22Rv1 (cell line): ENCODE measurements at regions not wholly inside any gene's neighbourhood (a gene's known extent, or its start where the extent isn't known, plus 50 kb on each side); places are given as distances from the start of the nearest gene placed in this dataset.

Source experiments
- ZFX ChIP-seq: fragments of 450-650 bp; IDR thresholded peaks from 2 replicates; pipeline ENCODE4 v1.6.1; 2017; ENCODE audit warnings: antibody characterized with exemption, borderline replicate concordance
- TF ChIP-seq, protein P1 (sequence below): fragments of 450-650 bp; IDR thresholded peaks from 2 replicates; pipeline ENCODE4 v1.5.1; 2017; ENCODE audit warnings: mild to moderate bottlenecking

- TF ChIP-seq, protein P1, sequence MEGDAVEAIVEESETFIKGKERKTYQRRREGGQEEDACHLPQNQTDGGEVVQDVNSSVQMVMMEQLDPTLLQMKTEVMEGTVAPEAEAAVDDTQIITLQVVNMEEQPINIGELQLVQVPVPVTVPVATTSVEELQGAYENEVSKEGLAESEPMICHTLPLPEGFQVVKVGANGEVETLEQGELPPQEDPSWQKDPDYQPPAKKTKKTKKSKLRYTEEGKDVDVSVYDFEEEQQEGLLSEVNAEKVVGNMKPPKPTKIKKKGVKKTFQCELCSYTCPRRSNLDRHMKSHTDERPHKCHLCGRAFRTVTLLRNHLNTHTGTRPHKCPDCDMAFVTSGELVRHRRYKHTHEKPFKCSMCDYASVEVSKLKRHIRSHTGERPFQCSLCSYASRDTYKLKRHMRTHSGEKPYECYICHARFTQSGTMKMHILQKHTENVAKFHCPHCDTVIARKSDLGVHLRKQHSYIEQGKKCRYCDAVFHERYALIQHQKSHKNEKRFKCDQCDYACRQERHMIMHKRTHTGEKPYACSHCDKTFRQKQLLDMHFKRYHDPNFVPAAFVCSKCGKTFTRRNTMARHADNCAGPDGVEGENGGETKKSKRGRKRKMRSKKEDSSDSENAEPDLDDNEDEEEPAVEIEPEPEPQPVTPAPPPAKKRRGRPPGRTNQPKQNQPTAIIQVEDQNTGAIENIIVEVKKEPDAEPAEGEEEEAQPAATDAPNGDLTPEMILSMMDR = no peak
- TF ChIP-seq ZFX = no peak
Observed at GRCh38 chr6:23370051-23370450, 756.0 kb upstream of the NRSN1 start.
